Gastrocnemius medialis (tissue), 4 donors: ENCODE measurements at regions not wholly inside any gene's neighbourhood (a gene's known extent, or its start where the extent isn't known, plus 50 kb on each side); places are given as distances from the start of the nearest gene placed in this dataset.

ENCODE experiments used
- ATAC-seq, 2 donors: fragments of 150-250 bp; one replicate each; pipeline ENCODE4 v1.9.1; 2016
- DNase-seq, 2 donors: peaks; one replicate each; pipeline ENCODE4 v3.0.0-alpha.2; 2019
- H3K27ac ChIP-seq, 4 donors: fragments of 200-600 bp; sonication (generic); 1 replicate in 1 of 4; 2 replicates in 3 of 4; pipeline ENCODE4 v1.5.1; 2016 to 2018; ENCODE audit warnings: mild to moderate bottlenecking in 2 of 4, moderate library complexity in 1 of 4
- H3K27me3 ChIP-seq, 3 donors: fragments of 200-600 bp; sonication (generic) in 2 of 3; 1 replicate in 1 of 3; 2 replicates in 2 of 3; pipeline versions ENCODE4 v1.5.1 to v1.6.0; 2016 to 2019; ENCODE audit warnings: mild to moderate bottlenecking in 1 of 3, moderate library complexity in 1 of 3
- H3K36me3 ChIP-seq, 2 donors: fragments of 200-600 bp; sonication (generic) in 1 of 2; one replicate each; pipeline ENCODE4 v1.5.1; 2017 to 2018
- H3K4me1 ChIP-seq, 2 donors: fragments of 200-600 bp; sonication (generic) in 1 of 2; one replicate each; pipeline ENCODE4 v1.5.1; 2016 to 2017; ENCODE audit warnings: mild to moderate bottlenecking in 2 of 2
- H3K4me3 ChIP-seq, 4 donors: fragments of 200-600 bp; sonication (generic) in 3 of 4; 1 replicate in 1 of 4; 2 replicates in 3 of 4; pipeline ENCODE4 v1.5.1; 2016 to 2019; ENCODE audit warnings: mild to moderate bottlenecking in 2 of 4
- H3K9me3 ChIP-seq, 3 donors: fragments of 200-600 bp; sonication (generic) in 2 of 3; 1 replicate in 1 of 3; 2 replicates in 2 of 3; pipeline ENCODE4 v1.5.1; 2016 to 2019
- POLR2A ChIP-seq, 2 donors: fragments of 450-650 bp; IDR thresholded peaks; one replicate each; pipeline ENCODE4 v1.6.1; 2017; ENCODE audit warnings: antibody characterized with exemption in 2 of 2, mild to moderate bottlenecking in 2 of 2, moderate library complexity in 2 of 2
- in situ Hi-C, 4 donors: fragments of 200-750 bp; cut with MboI; loops; one replicate each; pipeline versions ENCODE4 v1.15.0 to v1.8.0; 2017; ENCODE audit warnings: low sequenced_read_pairs in 4 of 4
- intact Hi-C: fragments of 100-400 bp; cut with DNase I; formaldehyde crosslinking; loops from one replicate; pipeline ENCODE4 v1.15.1; 2023; ENCODE audit warnings: low total_unique reads
- TF ChIP-seq, protein P1 (sequence below), 5 experiments: fragments of 450-650 bp in 3 of 5; fragments of 200-600 bp in 2 of 5; sonication (generic) in 2 of 5; IDR thresholded peaks in 4 of 5; conservative IDR thresholded peaks in 1 of 5; 1 replicate in 4 of 5; 2 replicates in 1 of 5; pipeline ENCODE4 v1.5.1; 2016 to 2019; ENCODE audit warnings: antibody characterized with exemption in 5 of 5, mild to moderate bottlenecking in 3 of 5, moderate library complexity in 3 of 5

GRCh38 chr17:33674685-33675084 lies 381.6 kb upstream of the ASIC2 start:
- Histone ChIP-seq H3K4me1 (no peaks in the 10 kb centered on the region), H3K36me3 (no peaks in the 10 kb centered on the region), H3K4me3 (no peak overlapping the region), H3K27ac (no peak overlapping the region), H3K9me3 (no peaks in the 10 kb centered on the region), H3K27me3 (no peaks in the 10 kb centered on the region)
- ATAC-seq (peak; percentile 72 to 73), DNase-seq (peak in 1 of 2 donors; percentile 22)
- intact Hi-C loops (loop anchor here (10.0 kb wide), 2 partner anchors 150 to 640 kb away; no protein-coding TSS in a partner anchor), in situ Hi-C loops (loop anchor here in 1 of 4 donors (10.0 to 25.0 kb wide), 2 partner anchors 162 to 640 kb away; no protein-coding TSS in a partner anchor)
- TF ChIP-seq, protein P1, sequence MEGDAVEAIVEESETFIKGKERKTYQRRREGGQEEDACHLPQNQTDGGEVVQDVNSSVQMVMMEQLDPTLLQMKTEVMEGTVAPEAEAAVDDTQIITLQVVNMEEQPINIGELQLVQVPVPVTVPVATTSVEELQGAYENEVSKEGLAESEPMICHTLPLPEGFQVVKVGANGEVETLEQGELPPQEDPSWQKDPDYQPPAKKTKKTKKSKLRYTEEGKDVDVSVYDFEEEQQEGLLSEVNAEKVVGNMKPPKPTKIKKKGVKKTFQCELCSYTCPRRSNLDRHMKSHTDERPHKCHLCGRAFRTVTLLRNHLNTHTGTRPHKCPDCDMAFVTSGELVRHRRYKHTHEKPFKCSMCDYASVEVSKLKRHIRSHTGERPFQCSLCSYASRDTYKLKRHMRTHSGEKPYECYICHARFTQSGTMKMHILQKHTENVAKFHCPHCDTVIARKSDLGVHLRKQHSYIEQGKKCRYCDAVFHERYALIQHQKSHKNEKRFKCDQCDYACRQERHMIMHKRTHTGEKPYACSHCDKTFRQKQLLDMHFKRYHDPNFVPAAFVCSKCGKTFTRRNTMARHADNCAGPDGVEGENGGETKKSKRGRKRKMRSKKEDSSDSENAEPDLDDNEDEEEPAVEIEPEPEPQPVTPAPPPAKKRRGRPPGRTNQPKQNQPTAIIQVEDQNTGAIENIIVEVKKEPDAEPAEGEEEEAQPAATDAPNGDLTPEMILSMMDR (IDR thresholded peaks at IDR 0.05 in 4 of 5, conservative IDR thresholded peaks at IDR 0.05 in 1 of 5): peak; percentile 30 to 70 (median 51)
- no peak for TF ChIP-seq POLR2A (IDR thresholded peaks at IDR 0.05)

- no peaks in the 10 kb centered on the region for H3K27me3 ChIP-seq
- H3K9me3 ChIP-seq: no peaks in the 10 kb centered on the region
- no peaks in the 10 kb centered on the region for H3K36me3 ChIP-seq
- intact Hi-C loops: loop anchor here (10.0 kb wide), 2 partner anchors 152 to 642 kb away; no protein-coding TSS in a partner anchor
- no peak for ATAC-seq
- H3K4me3 ChIP-seq: no peak overlapping the region
- no peak overlapping the region for H3K27ac ChIP-seq
- no peaks in the 10 kb centered on the region for H3K4me1 ChIP-seq
- no peak for DNase-seq
- in situ Hi-C loops: loop anchor here in 1 of 4 donors (10.0 kb wide), 1 partner anchor 642 kb away; no protein-coding TSS in a partner anchor
- TF ChIP-seq POLR2A (IDR thresholded peaks at IDR 0.05): no peak
Measured at GRCh38 chr17:33676444-33676843, 383.3 kb upstream of the ASIC2 start.

GRCh38 chr17:33679595-33679994 lies 386.5 kb upstream of the ASIC2 start:
- intact Hi-C loops (loop anchor here (10.0 kb wide), 2 partner anchors 155 to 645 kb away; no protein-coding TSS in a partner anchor), in situ Hi-C loops (loop anchor here in 1 of 4 donors (10.0 kb wide), 1 partner anchor 645 kb away; no protein-coding TSS in a partner anchor)
- DNase-seq (no peak), ATAC-seq (no peak)
- Histone ChIP-seq H3K27me3 (no peaks in the 10 kb centered on the region), H3K9me3 (no peaks in the 10 kb centered on the region), H3K36me3 (no peaks in the 10 kb centered on the region), H3K4me1 (no peaks in the 10 kb centered on the region), H3K4me3 (no peak overlapping the region), H3K27ac (no peak overlapping the region)
- TF ChIP-seq, protein P1 (IDR thresholded peaks at IDR 0.05 in 4 of 5, conservative IDR thresholded peaks at IDR 0.05 in 1 of 5): no peak
- TF ChIP-seq POLR2A (IDR thresholded peaks at IDR 0.05): no peak

DNA sequence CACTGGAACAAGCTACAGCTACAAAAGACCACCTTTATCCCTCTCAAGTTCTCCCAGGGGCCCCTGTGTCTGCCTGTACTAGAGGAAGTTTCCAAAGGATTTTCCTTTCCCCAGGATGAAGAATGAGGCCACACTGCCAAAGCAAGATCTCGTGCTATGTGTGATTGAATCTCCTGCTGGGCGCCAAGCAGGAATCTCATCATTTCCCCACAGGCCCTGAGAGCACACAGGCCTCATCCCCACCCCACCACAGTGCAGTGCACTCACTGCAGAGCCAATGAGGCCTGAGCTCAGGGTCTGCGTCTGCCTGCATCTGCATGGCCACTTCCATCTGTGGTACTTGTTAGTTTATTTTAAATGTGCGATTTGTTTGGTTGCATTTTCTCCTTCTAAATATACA lies 387.4 kb upstream of the ASIC2 start:
- no peak for TF ChIP-seq POLR2A (IDR thresholded peaks at IDR 0.05)
- TF ChIP-seq, protein P1 (IDR thresholded peaks at IDR 0.05 in 4 of 5, conservative IDR thresholded peaks at IDR 0.05 in 1 of 5): no peak
- Histone ChIP-seq H3K27me3 (no peaks in the 10 kb centered on the region), H3K27ac (no peak overlapping the region), H3K36me3 (no peaks in the 10 kb centered on the region), H3K4me1 (no peaks in the 10 kb centered on the region), H3K9me3 (no peaks in the 10 kb centered on the region), H3K4me3 (no peak overlapping the region)
- no peak for ATAC-seq
- intact Hi-C loops: no loop called here
- DNase-seq: no peak
- in situ Hi-C loops: no loop called here

DNA sequence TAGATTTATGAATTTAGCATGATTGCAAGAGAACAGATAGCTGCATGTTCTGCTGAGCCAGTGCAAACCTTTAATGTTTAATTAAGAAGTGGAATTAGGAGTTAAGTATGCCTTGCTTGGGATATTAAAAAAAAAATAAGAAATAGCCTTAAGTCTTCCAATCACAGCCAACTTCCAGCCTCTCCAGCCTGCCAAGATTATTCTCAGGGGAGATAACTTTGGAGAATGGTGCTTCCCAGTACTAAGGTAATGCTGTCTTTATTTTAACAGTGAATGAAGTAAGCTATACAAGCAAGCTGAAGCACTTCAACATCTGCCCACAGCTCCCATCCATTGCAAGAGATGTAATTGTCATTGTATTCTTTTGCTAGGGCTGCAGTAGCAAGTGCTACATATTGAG lies 389.5 kb upstream of the ASIC2 start:
- intact Hi-C loops: no loop called here
- Histone ChIP-seq H3K36me3 (no peaks in the 10 kb centered on the region), H3K4me1 (no peaks in the 10 kb centered on the region), H3K27ac (no peak overlapping the region), H3K27me3 (no peaks in the 10 kb centered on the region), H3K9me3 (no peaks in the 10 kb centered on the region), H3K4me3 (no peak overlapping the region)
- ATAC-seq (no peak), DNase-seq (no peak)
- in situ Hi-C loops: no loop called here
- TF ChIP-seq, protein P1 (IDR thresholded peaks at IDR 0.05 in 4 of 5, conservative IDR thresholded peaks at IDR 0.05 in 1 of 5): no peak
- TF ChIP-seq POLR2A (IDR thresholded peaks at IDR 0.05): no peak
